ENCODE measurements at regions not wholly inside any gene's neighbourhood (a gene's known extent, or its start where the extent isn't known, plus 50 kb on each side); places are given as distances from the start of the nearest gene placed in this dataset.
"Not testable (repeated sequence)": the region's sequence is repeated elsewhere in the genome, so short reads cannot be mapped to it uniquely, and the experiment has no call there.

GRCh38 chr11:21625982-21626381 is 566.9 kb upstream of the ANO5 start:
- DNase-seq (ENCODE audit: low spot score), result no peak

- no peak for DNase-seq (ENCODE audit: low spot score)
Observed at GRCh38 chr11:21628641-21629040, 564.2 kb upstream of the ANO5 start.

GRCh38 chr11:21630934-21631478 is 561.9 kb upstream of the ANO5 start:
- DNase-seq (ENCODE audit: low spot score), result no peak

GRCh38 chr11:21631991-21632390 is 560.9 kb upstream of the ANO5 start:
- no peak for DNase-seq (ENCODE audit: low spot score)

DNA sequence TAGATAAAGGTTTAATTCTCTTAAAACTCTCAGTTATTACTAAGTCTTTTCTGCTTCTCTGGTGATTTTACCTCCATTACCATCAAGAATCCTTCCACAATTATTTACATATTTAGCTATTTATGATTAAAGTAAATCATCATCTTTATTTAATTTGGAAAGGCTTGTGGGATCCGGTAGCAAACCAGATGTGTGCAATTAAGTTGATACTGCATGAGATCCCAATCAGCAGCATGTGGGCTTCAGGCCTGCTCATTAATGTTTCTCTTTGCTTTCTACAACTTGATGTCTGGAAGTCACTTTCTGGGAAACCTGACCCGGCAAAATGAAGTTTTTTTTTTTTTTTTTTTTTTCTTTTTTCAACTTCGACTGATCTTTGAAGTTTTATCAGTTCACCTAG is 558.4 kb upstream of the ANO5 start:
- no peak for DNase-seq (ENCODE audit: low spot score)

DNA sequence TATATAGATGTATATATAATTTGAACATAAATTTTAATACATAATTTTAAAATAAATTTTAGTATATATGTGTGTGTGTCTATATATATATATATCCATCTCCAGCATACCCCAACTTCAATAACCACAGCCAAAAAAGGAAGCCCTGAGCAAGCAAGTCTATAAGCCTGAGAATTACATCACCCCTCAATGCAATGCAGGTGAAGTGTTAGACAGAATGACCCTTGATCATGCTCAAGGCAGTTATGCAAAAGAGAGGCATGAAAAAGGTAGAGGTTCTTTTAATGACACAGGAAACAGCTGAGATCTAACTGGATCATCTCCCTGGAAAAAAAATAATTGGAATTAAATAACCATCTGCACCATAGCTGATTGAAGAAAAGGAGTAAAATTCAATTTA is 557.9 kb upstream of the ANO5 start:
- no peak for DNase-seq (ENCODE audit: low spot score)

- no peak for DNase-seq (ENCODE audit: low spot score)
Observed at GRCh38 chr11:21635394-21636145, 557.3 kb upstream of the ANO5 start.

DNA sequence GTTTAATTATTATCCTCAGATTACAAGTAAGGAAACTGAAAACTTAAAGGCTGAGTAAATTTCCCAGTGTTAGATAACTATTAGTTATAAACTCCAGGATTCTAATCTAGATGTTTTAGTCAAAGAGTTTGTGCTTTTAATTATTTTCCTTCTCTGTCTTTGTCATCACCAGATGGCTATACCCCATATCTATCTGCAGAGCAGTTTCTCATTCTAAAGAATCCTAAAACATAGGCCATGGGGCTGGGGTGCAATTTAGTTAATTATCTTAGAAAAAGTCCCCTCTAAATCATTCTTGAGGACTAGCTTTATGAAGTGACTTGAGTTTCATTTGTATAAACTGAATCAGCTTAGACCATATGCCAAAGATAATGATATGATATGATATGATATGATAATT is 556.3 kb upstream of the ANO5 start:
- no peak for DNase-seq (ENCODE audit: low spot score)

GRCh38 chr11:21640491-21640890 is 552.4 kb upstream of the ANO5 start:
- DNase-seq (ENCODE audit: low spot score), result no peak

DNA sequence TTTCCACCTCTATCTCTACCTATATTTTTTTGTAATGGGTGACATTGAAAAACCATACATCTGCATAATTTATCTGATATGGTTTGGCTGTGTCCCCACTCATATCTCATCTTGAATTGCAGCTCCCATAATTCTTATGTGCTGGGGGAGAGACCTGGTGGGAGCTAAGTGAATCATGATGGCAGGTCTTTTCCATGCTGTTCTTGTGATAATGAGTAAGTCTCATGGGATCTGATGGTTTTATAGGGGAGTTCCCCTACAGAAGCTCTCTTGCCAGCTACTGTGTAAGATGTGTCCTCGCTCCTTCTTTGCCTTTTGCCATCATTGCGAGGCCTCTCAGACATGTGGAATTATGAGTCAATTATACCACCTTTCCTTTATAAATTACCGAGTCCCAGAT is 551.0 kb upstream of the ANO5 start:
- no peak for DNase-seq (ENCODE audit: low spot score)

DNA sequence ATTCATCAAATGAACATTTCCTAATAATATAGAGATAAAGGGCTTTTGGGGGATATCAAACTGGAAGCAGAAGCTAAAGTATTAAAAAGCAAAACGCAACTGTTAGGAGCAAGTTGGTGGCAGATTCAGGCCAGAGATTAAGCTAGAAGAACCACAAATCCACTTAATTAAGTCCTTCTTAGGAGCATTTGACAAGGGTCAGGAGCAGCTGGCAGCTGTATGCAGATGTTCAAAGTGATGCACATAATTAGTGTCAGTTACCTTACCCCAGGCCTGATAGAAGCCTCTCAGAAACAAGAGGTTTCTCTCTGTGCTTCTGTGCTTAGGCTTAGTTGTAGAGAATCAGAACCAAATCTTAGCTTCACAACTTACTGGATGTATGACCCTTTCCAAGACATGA is 546.5 kb upstream of the ANO5 start:
- DNase-seq (ENCODE audit: low spot score), result no peak

DNA sequence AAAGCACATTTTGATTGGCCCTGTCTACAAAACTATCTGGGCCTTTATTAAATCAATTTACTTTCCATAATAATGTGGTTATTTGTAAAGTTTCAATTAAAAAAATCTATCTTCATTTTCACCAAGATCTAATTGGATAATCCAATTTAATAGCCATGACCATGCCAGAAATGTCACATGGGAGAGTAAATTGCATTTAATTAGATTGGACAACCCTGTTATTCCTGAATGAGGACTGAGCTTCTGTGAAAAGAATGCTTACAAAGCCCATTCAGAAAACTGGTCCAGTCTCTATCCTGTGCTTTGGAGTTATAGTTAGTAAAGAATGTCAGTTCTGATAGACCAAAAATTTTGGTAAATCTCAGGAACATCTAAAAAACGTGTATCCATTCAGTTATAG is 541.9 kb upstream of the ANO5 start:
- DNase-seq (ENCODE audit: low spot score), result no peak

- no peak for DNase-seq (ENCODE audit: low spot score)
Observed at GRCh38 chr11:21653951-21654421, 538.9 kb upstream of the ANO5 start.

DNA sequence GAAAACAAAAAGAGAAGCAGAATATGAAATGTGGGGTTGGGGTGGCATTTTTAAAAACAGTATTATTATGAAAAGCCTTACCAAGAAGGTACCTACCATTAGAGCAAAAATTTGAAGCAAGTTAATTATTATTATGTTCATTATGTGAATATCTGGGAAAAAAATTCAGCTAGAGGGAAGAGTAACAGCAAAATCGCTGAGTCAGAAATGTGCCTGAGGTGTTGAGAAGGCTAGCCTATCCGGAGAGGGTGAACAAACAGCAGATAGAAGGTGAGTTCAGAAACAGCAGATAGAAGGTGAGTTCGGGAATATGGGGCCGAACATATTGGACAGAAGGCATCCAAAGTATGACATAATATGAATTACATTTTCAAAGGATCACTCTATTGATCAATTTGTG is 536.8 kb upstream of the ANO5 start:
- DNase-seq (ENCODE audit: low spot score), result no peak

- no peak for DNase-seq (ENCODE audit: low spot score)
Observed at GRCh38 chr11:21658654-21659193, 534.2 kb upstream of the ANO5 start.

- not testable (repeated sequence) for DNase-seq (ENCODE audit: low spot score)
Observed at GRCh38 chr11:21659377-21659776, 533.5 kb upstream of the ANO5 start.

GRCh38 chr11:21659961-21660360 is 532.9 kb upstream of the ANO5 start:
- DNase-seq (ENCODE audit: low spot score), result no peak

- no peak for DNase-seq (ENCODE audit: low spot score)
Observed at GRCh38 chr11:21675049-21675616, 517.8 kb upstream of the ANO5 start.

- no peak for DNase-seq (ENCODE audit: low spot score)
Observed at GRCh38 chr11:21687643-21688042, 505.2 kb upstream of the ANO5 start.

- DNase-seq (ENCODE audit: low spot score), result no peak
Observed at GRCh38 chr11:21704539-21704938, 488.3 kb upstream of the ANO5 start.

GRCh38 chr11:21707116-21707739 is 485.7 kb upstream of the ANO5 start:
- no peak for DNase-seq (ENCODE audit: low spot score)

DNA sequence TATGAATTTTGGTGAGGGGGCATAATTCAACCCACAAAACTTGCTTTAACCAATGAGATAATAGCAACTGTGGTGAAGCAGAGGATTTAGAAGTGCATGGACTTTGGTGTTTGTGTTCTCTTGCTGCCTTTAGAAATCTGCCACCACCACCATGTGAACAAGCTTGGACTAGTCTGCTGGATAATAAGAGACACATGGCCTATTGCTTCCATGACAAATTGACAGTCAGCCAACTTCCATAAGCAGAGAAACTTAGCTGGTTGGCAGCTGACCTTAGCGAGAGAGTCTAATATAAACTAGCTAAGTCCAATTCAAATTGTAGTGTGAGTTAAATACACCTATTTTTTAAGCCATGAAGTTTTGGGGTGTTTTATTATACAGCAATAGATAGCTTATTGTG is 482.1 kb upstream of the ANO5 start:
- no peak for DNase-seq (ENCODE audit: low spot score)

DNA sequence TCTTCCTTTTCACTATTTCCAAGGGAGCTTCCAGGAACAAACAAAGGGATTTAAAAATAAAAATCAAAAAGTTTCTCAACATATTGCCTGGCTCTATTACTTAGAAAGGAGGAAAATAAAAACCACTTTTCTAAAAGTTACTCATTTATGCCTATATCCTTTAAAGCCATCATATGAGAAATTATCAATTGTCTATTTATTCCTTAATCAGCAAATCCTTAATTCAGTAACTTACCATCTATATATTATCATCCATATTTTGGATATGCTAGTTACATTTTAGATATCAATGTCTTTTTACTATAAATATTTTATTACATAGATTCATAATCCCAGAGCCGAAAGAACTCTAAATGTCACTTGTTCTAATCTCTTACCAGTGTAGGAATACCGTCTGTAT is 481.5 kb upstream of the ANO5 start:
- no peak for DNase-seq (ENCODE audit: low spot score)
